ENCODE measurements at regions not wholly inside any gene's neighbourhood (a gene's known extent, or its start where the extent isn't known, plus 50 kb on each side); places are given as distances from the start of the nearest gene placed in this dataset.
"Not testable (repeated sequence)": the region's sequence is repeated elsewhere in the genome, so short reads cannot be mapped to it uniquely, and the experiment has no call there.

DNA sequence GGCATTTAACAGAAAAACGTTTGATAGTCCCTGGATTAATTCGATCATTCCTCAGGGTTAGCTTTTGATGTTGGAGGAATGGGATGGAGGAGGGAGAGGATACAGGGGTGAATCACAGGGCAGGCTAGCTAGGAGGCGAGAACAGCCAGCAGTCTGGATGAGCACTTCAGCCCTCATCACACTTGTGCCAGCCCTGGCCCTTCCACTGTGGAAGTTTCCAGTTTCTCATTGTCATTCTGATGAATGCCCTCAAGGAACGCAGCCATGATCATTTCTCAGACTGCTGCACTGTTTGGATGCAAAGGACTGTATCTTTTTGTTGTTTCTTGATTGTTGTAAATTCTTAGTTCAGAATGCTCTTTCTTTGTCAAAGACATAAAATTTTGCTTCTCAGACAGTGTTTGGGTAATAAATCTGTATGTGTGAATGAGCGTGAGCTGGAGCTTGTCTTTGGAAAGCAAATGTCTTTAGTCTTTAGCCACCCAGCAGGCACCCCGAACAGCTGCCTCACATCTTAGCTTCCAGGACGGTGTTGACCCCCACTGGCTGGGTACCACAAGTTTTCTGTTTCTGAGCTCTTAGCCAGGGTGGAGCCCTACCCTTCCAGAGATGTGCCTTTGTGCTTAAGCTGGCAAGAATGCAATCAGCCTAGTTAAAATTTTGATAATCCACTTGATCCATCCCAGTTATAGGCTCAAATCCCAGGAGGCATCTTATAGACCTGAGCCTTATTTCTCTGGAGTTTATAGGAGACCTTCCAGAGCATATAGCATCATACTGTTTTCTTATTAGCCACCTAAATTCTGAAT lies 121.1 kb downstream of the PDCD6IP start:
- H3K4me3 ChIP-seq (ENCODE audit: low read length) = no peak overlapping the region
- no peak for DNase-seq (ENCODE audit: low read depth, low spot score)

DNA sequence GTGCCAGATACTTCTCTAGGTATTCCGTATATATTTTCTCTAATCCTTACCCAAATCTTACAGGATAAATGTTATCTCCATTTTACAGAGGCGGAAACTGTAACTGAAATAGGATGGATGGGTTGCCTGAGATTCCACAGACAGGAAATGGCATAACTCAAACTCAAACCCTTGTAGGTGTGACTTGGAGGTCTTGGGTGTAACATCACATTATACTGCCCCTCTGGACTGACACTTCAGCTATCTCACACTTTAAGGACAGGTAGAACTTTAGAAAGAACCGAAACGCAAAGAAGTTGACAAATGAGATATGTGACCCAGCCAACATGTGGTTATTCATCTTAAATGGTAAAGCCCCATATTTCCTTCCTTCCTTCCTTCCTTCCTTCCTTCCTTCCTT lies 122.1 kb downstream of the PDCD6IP start:
- no peak for DNase-seq (ENCODE audit: low read depth, low spot score)

DNA sequence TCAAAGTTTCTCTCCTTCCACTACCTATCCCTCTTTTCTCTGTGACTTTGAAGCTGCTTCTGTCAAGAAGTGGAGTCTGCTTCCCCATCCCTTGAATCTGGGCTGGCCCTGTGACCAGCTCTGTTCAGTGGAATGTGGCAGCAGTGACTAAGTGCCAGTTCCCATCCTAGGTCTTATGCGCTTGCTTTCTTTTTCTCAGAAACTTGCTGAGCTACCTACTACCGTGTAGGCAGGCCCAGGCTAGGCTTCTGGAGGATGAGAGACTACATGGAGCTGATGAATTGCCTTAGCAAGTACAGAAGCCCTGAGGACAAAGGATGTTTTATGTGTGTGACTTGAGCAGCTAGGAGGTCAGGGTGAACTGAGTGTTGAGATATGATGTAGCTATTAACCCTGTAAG lies 123.2 kb downstream of the PDCD6IP start:
- no peak overlapping the region for H3K4me3 ChIP-seq (ENCODE audit: low read length)
- DNase-seq (ENCODE audit: low read depth, low spot score) = no peak

More for the DNA sequence above, 122.1 kb downstream of the PDCD6IP start:
- no peak overlapping the region for H3K4me3 ChIP-seq (ENCODE audit: low read length)

DNA sequence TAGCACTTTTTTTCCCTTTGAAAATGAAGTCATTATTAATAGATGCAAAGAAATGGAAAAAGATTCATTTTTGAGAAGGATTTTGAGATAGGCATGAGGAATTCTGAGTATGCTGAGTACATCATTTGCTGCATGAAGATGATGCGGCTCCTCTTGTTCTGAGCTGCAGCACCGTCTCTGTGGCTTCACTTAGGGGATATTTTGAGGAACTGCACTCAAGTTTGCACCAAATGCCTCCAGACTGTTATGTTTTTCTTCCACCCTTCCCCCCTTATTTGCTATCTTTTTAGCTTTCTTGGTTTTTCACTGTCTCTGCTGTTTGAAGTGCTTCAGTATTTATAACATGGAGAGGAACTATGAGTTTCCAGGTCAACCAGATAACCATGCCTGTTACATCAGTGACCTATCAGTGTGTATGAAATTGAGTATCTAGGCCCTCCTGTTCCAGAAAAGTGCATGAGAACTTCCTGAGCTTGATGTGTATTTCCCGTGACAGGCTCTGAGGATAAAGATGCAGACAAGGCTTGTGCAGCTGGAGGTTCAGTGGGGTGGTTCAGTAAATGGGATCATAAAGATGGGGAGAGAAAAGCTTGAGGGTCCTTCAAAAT lies 128.7 kb downstream of the PDCD6IP start:
- no peak for DNase-seq (ENCODE audit: low read depth, low spot score)
- no peak overlapping the region for H3K4me3 ChIP-seq (ENCODE audit: low read length)

DNA sequence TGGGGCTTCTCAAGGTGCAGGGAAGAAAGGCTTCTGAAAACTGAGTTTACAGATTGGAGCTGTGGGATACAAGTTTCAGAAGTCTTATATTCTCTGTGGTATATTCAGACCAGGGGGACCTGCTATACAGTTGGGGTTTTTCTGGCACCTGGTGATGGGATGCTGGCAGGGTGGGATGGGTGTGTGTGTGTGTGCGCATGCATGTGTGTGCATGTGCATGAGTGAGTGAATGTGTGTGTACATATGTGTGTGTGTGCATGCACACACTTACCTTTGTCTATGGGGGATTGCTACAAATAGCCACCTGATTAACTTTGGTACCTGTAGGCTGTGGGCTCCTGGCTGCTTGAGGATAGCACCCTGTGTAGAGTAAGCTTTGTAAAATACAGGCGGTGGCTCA lies 131.4 kb downstream of the PDCD6IP start:
- H3K4me3 ChIP-seq (ENCODE audit: low read length) = no peak overlapping the region
- no peak for DNase-seq (ENCODE audit: low read depth, low spot score)

DNA sequence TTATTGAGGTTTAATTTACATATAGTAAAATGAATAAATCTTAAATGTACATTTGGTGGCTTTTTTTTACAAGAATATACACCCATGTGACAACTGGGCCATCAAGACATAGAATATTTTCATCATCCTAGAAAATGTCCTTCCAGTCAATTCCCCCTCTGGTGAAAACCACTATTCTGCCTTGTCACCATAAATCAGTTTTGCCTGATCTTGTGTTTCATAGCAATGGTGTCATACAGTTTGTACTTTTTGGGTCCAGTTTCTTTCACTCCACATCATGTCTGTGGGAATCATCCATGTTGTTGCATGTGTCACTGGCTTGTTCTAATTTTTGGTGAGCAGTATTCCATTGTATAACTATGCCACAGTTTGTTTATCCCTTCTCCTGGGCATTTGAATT lies 133.1 kb downstream of the PDCD6IP start:
- no peak overlapping the region for H3K4me3 ChIP-seq (ENCODE audit: low read length)
- no peak for DNase-seq (ENCODE audit: low read depth, low spot score)

DNA sequence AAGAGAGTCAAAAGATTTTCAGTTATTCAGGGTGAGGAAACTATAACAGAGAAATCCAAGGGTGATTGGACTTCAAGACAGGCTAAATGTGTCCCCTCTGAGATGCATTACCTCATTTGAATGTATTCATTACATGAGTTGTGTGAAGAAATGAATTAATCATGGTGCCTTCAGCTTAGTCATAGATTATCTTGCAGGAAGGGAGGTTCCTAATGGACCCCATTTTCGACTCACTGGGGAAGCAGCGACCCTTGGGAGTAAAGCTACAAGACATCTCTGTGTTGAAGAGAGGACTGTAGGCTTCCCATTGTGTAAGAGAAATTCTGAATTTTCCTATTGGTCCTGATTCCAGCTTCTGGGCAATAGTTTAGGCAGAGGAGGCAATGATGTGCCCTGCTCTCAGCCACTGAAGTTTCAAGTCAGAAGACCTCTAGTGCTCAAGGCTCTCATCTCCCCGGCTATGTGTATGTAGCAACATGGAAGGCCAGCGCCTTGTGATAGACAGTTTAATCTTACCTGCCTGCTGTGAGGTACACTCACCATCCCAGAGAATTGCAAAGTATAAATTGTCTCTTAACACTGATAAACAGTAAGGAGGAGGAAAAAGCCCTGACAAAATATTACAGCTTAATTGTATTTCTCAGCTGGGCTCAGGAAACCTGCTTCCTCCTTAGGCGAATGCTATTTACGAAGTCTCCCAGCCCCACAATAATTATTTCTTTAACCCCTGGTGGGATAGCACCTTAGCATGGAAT lies 133.8 kb downstream of the PDCD6IP start:
- DNase-seq (ENCODE audit: low read depth, low spot score) = no peak
- no peak overlapping the region for H3K4me3 ChIP-seq (ENCODE audit: low read length)

DNA sequence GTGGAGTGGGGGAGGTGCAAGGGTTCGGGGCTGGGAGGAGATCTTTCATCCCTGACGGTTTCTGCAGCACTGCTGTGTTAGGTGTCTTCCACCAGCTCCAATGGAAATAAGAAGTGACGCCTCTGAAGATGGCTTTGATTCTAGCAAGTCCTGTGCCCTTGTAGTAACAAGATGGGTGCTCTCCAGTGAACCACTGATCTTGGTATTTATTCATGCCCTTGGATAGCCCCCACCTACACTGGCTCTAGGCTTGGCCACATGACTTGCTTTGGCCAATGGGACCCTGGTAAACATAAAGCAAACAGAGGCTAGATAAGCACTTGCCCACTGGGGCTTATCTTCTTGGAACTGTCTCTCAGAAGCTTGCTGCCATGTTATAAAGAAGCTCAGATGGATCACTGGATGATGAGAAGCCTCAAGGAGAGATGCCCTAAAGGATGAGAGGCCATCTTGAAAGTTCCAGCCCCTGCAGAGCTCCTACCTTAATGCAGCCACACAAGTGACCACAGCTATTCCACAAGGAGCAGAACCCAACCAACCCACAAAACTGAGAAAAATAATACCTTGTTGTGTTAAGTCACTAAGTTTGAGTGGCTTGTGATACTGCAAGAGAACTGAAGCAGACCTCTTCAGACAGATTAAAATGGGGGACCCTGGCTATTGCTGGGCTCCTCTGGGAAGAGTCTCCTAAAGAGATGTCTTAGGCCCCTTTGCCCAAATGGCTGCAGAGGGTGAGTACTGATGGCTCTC lies 137.9 kb downstream of the PDCD6IP start:
- no peak for DNase-seq (ENCODE audit: low read depth, low spot score)
- H3K4me3 ChIP-seq (ENCODE audit: low read length) = no peak overlapping the region

DNA sequence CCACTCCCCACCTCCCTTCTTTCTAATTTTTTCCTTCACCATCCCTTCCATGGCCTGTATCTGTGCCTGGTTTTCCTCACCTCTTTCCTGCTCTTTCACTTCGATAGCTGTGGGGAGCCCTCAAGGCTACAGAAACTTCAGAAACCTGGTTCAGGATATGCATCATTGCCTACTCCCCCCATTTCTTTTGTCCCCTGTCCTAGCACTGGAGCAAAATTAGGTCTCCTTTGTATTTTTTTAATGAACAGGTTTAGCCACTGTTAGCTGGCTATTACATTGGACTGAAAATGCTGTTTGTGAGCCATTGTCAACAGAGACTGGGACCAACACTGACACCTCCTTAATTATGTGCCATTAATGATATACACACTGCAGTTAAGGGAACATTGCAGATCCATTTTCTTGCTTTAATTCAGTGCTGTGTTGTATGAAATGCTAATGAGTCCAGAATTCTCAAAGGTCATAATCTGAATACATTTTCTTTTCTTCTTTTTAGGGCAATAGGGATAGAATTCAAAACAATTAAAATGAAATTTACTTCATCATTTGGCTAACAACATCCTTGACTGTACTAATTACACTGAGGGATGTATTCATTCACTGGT lies 138.6 kb downstream of the PDCD6IP start:
- no peak for DNase-seq (ENCODE audit: low read depth, low spot score)
- H3K4me3 ChIP-seq (ENCODE audit: low read length) = no peak overlapping the region

DNA sequence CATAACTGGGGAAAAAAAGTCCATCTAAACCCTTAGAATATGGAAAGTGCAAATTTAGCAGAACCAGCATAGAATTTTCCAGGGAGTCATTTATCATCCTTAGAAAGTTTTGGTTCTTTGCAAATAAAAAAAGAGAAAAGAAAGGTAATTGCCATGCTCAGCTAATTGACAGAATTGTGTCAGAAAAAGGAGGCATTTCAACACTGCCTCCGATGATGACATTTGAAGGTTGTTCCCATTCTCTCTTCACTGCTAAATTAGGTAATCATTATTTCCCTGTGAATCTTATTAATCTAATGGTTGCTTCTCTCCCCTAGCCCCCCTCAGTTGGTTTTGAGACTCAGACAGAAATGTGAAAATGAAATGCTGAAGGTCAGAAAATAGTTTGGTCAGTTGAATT lies 139.2 kb downstream of the PDCD6IP start:
- no peak for DNase-seq (ENCODE audit: low read depth, low spot score)
- H3K4me3 ChIP-seq (ENCODE audit: low read length) = no peak overlapping the region

DNA sequence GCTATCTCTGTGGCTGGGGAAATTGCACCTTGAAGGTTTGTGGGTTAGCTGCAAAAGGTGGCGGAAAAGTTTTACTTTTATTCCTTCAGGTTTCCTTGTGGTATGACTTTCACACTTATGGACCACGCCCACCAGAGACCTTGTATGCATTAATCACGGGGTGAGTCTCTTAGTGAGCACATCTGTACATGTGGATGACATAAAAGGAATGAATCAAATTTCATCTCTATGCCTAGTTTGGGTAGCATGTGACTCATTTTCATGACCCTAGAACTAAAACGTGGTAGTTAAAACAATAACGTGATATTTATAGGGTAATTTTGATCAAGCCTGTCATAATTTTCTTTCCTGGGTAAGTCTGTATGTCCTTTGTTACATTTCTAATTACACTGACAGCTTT lies 141.7 kb downstream of the PDCD6IP start:
- H3K4me3 ChIP-seq (ENCODE audit: low read length) = no peak overlapping the region
- no peak for DNase-seq (ENCODE audit: low read depth, low spot score)

DNA sequence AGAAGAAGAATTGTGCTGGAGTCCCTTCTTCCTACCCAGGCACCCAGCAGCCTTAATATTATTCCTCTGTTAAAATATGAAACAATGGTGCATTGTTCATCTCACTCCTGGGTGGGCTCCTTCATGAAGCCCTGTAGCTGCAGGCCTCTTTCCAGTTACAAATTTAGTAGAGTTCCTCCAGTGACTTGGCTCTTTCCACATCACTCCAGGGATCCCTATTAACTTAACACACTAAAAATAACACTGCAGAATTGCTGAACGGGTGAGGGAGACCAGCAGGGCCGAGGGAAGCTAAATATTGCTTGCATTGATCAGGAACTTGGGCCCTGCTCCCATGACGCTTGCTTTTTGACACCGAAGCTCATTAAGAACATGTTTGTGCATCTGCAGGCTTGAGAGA lies 142.3 kb downstream of the PDCD6IP start:
- DNase-seq (ENCODE audit: low read depth, low spot score) = no peak
- H3K4me3 ChIP-seq (ENCODE audit: low read length) = no peak overlapping the region

DNA sequence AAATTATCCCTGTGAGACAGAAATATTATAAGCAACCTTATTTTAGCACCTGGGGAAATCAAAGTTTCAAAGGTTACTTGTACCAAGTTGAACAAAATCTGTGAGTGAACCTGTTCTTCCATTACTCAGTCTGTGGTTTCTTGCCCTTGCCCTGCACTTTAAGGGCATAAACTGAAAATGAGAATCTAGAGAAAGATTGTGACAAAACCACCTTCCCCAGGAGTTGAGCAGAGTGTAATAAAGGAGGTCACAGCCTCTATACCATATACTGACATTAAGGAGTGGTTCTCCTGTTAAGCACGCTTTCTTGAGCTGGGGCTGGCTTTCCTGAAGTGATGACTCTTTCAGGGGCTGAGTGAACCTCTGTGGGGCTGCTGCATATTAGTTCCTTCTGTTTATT lies 143.4 kb downstream of the PDCD6IP start:
- no peak overlapping the region for H3K4me3 ChIP-seq (ENCODE audit: low read length)
- no peak for DNase-seq (ENCODE audit: low read depth, low spot score)

DNA sequence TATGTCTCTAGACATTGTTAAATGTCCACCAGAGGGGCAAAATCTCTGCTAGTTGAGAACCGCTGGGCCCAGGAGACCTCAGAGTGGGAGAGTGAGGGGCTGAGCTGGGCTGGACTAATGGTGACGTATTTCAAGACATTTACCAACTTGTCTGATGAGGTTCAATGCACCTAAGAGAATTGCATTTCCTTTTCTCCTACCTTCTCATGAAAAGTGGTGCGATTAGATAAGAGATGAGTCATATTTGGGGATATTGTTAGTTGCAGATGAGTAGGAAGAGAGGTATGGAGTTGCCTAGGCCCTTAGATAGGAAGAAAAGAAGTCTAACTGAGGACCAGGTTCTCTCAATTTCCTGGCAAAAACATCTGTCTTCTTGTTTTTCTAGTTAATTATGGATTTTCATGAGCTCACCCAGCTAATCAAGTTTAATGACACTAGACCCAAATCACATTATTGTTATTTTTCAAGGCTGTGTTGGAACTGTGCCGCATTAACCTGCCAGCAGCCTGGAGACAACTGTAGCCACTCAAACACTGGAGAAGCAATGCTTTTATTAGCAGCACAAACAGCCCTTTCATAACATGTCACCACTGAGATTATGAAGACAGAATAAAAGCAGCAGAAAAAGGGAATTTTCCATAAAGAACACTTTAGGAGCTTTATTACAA lies 144.2 kb downstream of the PDCD6IP start:
- DNase-seq (ENCODE audit: low read depth, low spot score) = no peak
- no peak overlapping the region for H3K4me3 ChIP-seq (ENCODE audit: low read length)

DNA sequence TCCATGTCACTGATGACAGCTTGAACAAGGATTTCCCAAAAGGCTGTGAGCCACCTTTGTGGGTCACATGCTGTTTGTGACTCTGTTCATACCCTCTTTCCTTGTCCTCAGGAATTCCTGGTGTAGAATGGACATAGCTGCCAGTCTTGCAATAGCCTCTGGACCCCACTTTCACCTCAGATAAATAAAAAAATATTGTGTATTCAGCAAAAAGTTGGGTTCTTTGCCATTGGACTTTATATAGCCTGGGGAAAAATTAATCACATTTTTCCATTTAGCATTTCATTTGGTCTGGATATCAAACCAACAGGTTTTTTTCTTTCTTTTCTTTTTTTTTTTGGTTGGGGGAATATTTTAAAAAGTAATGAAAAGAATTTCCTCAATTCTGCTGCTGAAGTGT lies 144.8 kb downstream of the PDCD6IP start:
- no peak for DNase-seq (ENCODE audit: low read depth, low spot score)
- no peak overlapping the region for H3K4me3 ChIP-seq (ENCODE audit: low read length)

DNA sequence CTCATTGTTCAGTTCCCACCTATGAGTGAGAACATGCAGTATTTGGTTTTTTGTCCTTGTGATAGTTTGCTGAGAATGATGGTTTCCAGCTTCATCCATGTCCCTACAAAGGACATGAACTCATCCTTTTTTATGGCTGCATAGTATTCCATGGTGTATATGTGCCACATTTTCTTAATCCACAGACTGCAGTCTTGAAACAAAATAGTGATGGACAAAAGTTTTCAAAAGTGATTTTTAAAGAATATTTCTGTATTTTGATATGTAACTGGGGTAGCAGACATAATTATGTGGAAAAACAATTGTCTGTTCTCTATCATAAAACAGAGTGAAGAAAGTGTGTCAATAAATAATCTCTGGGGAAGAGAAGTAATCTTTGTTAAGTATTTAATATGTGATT lies 148.2 kb downstream of the PDCD6IP start:
- not testable (repeated sequence) for DNase-seq (ENCODE audit: low read depth, low spot score); H3K4me3 ChIP-seq (ENCODE audit: low read length)

DNA sequence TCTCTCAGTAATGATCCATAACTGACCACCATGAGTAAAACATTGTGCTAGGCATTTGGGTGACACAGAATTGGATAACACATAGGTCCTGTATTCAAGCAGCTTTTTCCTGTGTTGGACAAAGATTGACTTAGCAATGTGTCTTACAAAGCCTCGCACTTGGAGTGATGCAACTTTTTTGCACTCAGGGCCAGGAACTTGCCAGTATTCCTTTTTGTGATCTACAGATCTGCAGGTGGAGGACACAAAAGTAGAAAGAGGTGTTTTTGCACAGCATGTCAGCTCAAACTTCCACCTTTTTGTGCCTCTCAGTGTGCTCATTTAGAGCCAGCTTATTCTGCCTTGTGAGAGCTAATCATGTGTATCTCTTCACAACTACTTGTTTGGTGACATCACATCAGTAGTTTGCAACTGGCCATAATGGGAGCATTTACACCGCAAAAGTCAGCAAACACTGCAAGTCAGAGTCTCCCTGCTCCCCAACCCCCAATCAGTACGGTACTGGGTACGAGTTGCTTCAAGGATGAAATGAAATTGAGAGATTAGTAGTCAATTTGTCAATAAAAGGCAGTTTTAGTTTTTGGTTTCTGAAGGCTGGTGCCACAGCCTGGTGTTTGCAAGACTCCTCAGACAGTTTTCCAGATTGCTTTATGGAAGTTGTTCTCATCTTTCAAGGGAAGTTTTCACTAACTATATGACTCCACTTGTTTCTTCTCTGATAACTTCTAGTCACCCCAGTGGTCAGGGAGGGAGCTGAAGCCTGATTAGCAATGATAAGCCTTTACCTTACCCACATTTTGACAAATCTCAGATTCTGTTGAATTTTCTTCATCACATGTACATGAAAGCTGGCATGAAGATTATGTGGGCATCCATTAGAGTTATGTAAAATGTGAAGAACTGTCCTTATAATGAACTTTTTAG lies 149.1 kb downstream of the PDCD6IP start:
- DNase-seq (ENCODE audit: low read depth, low spot score) = no peak
- H3K4me3 ChIP-seq (ENCODE audit: low read length) = no peak overlapping the region

DNA sequence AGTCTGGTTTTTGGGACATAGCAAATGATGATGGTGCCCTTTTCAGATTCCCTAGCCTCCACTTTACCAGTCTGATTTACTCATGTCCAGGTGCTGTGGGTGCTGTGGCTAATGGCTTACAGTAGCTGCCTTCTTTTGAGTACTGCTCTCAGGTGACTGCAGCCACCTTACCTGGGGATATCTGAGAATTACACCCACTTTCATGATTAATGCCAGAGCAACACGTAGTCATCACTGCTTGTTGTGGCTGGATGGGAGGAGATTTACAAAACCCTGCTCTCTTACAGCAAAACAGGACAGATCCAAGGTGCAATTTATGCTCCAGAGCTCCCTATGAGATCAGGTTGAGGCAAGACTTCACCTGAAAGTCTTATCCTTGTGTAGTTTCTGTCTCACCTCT lies 150.6 kb downstream of the PDCD6IP start:
- no peak overlapping the region for H3K4me3 ChIP-seq (ENCODE audit: low read length)
- no peak for DNase-seq (ENCODE audit: low read depth, low spot score)
